ENCODE measurements at regions not wholly inside any gene's neighbourhood (a gene's known extent, or its start where the extent isn't known, plus 50 kb on each side); places are given as distances from the start of the nearest gene placed in this dataset.
"Not testable (repeated sequence)": the region's sequence is repeated elsewhere in the genome, so short reads cannot be mapped to it uniquely, and the experiment has no call there.

- Mint-ChIP-seq H3K27me3 (no peaks in the 10 kb centered on the region), H3K9me3 (peaks cover 2% of the 10 kb centered on the region), H3K36me3 (ENCODE audit: low read depth) (no peaks in the 10 kb centered on the region), H3K27ac (no peak overlapping the region), H3K4me3 (no peak overlapping the region), H3K4me1 (no peaks in the 10 kb centered on the region)
- ChIA-PET CTCF (no interaction called here), POLR2A (no interaction called here)
- DNase-seq: no peak
These were observed 929.5 kb upstream of the C9orf72 start for GRCh38 chr9:28502741-28503140.

- Mint-ChIP-seq H3K36me3 (ENCODE audit: low read depth) (no peaks in the 10 kb centered on the region), H3K27ac (no peak overlapping the region), H3K27me3 (no peaks in the 10 kb centered on the region), H3K4me1 (no peaks in the 10 kb centered on the region), H3K9me3 (peaks cover 2% of the 10 kb centered on the region), H3K4me3 (no peak overlapping the region)
- no peak for DNase-seq
- CTCF ChIA-PET: no interaction called here
- POLR2A ChIA-PET: no interaction called here
These were observed 930.3 kb upstream of the C9orf72 start for GRCh38 chr9:28503573-28503972.

- POLR2A ChIA-PET: no interaction called here
- no peaks in the 10 kb centered on the region for H3K27me3 Mint-ChIP-seq
- H3K36me3 Mint-ChIP-seq (ENCODE audit: low read depth): no peaks in the 10 kb centered on the region
- H3K4me3 Mint-ChIP-seq: no peak overlapping the region
- CTCF ChIA-PET: no interaction called here
- DNase-seq: no peak
- H3K9me3 Mint-ChIP-seq: no peaks in the 10 kb centered on the region
- H3K27ac Mint-ChIP-seq: no peak overlapping the region
- H3K4me1 Mint-ChIP-seq: no peaks in the 10 kb centered on the region
These were observed 945.2 kb upstream of the C9orf72 start for GRCh38 chr9:28518439-28518838.

GRCh38 chr9:28524309-28524708 is 951.0 kb upstream of the C9orf72 start:
- DNase-seq; H3K9me3 Mint-ChIP-seq; POLR2A ChIA-PET; H3K27ac Mint-ChIP-seq; H3K27me3 Mint-ChIP-seq; H3K4me3 Mint-ChIP-seq; H3K36me3 Mint-ChIP-seq (ENCODE audit: low read depth); CTCF ChIA-PET; H3K4me1 Mint-ChIP-seq: not testable (repeated sequence)

- DNase-seq: no peak
- no peaks in the 10 kb centered on the region for H3K36me3 Mint-ChIP-seq (ENCODE audit: low read depth)
- H3K9me3 Mint-ChIP-seq: peaks cover 4% of the 10 kb centered on the region
- no peak overlapping the region for H3K27ac Mint-ChIP-seq
- H3K4me1 Mint-ChIP-seq: no peaks in the 10 kb centered on the region
- H3K27me3 Mint-ChIP-seq: no peaks in the 10 kb centered on the region
- H3K4me3 Mint-ChIP-seq: no peak overlapping the region
- POLR2A ChIA-PET: no interaction called here
- CTCF ChIA-PET: no interaction called here
These were observed 954.8 kb upstream of the C9orf72 start for GRCh38 chr9:28528049-28528448.

GRCh38 chr9:28538132-28538531 is 964.9 kb upstream of the C9orf72 start:
- H3K4me1 Mint-ChIP-seq: no peaks in the 10 kb centered on the region
- H3K36me3 Mint-ChIP-seq (ENCODE audit: low read depth): no peaks in the 10 kb centered on the region
- H3K4me3 Mint-ChIP-seq: no peak overlapping the region
- no peak overlapping the region for H3K27ac Mint-ChIP-seq
- H3K27me3 Mint-ChIP-seq: no peaks in the 10 kb centered on the region
- ChIA-PET CTCF (no interaction called here), POLR2A (no interaction called here)
- no peak for DNase-seq
- H3K9me3 Mint-ChIP-seq: no peaks in the 10 kb centered on the region

- H3K4me3 Mint-ChIP-seq: no peak overlapping the region
- no peaks in the 10 kb centered on the region for H3K9me3 Mint-ChIP-seq
- no peak overlapping the region for H3K27ac Mint-ChIP-seq
- H3K27me3 Mint-ChIP-seq: no peaks in the 10 kb centered on the region
- DNase-seq: no peak
- ChIA-PET CTCF (no interaction called here), POLR2A (no interaction called here)
- no peaks in the 10 kb centered on the region for H3K36me3 Mint-ChIP-seq (ENCODE audit: low read depth)
- H3K4me1 Mint-ChIP-seq: no peaks in the 10 kb centered on the region
These were observed 966.3 kb upstream of the C9orf72 start for GRCh38 chr9:28539434-28540070.

- H3K4me1 Mint-ChIP-seq: no peaks in the 10 kb centered on the region
- no peaks in the 10 kb centered on the region for H3K27me3 Mint-ChIP-seq
- no peaks in the 10 kb centered on the region for H3K36me3 Mint-ChIP-seq (ENCODE audit: low read depth)
- H3K4me3 Mint-ChIP-seq: no peak overlapping the region
- DNase-seq: no peak
- no peak overlapping the region for H3K27ac Mint-ChIP-seq
- H3K9me3 Mint-ChIP-seq: no peaks in the 10 kb centered on the region
- ChIA-PET CTCF (no interaction called here), POLR2A (no interaction called here)
These were observed 969.6 kb upstream of the C9orf72 start for GRCh38 chr9:28542928-28543327.

GRCh38 chr9:28547527-28547926 is 974.2 kb upstream of the C9orf72 start:
- Mint-ChIP-seq H3K9me3 (no peaks in the 10 kb centered on the region), H3K36me3 (ENCODE audit: low read depth) (no peaks in the 10 kb centered on the region), H3K27me3 (no peaks in the 10 kb centered on the region), H3K4me1 (no peaks in the 10 kb centered on the region), H3K27ac (no peak overlapping the region), H3K4me3 (no peak overlapping the region)
- DNase-seq: no peak
- CTCF ChIA-PET: no interaction called here
- POLR2A ChIA-PET: no interaction called here

- DNase-seq: no peak
- H3K4me3 Mint-ChIP-seq: no peak overlapping the region
- no peak overlapping the region for H3K27ac Mint-ChIP-seq
- no peaks in the 10 kb centered on the region for H3K9me3 Mint-ChIP-seq
- H3K4me1 Mint-ChIP-seq: no peaks in the 10 kb centered on the region
- H3K36me3 Mint-ChIP-seq (ENCODE audit: low read depth): no peaks in the 10 kb centered on the region
- CTCF ChIA-PET: no interaction called here
- no peaks in the 10 kb centered on the region for H3K27me3 Mint-ChIP-seq
- POLR2A ChIA-PET: no interaction called here
These were observed 990.1 kb upstream of the C9orf72 start for GRCh38 chr9:28563291-28563934.

GRCh38 chr9:28583832-28584231 is 1010.6 kb upstream of the C9orf72 start:
- Mint-ChIP-seq H3K9me3 (peaks cover 6% of the 10 kb centered on the region), H3K27ac (no peak overlapping the region), H3K4me1 (no peaks in the 10 kb centered on the region), H3K36me3 (ENCODE audit: low read depth) (no peaks in the 10 kb centered on the region), H3K4me3 (no peak overlapping the region), H3K27me3 (no peaks in the 10 kb centered on the region)
- CTCF ChIA-PET: no interaction called here
- POLR2A ChIA-PET: no interaction called here
- DNase-seq: no peak

- H3K4me1 Mint-ChIP-seq: no peaks in the 10 kb centered on the region
- no peak overlapping the region for H3K4me3 Mint-ChIP-seq
- H3K27me3 Mint-ChIP-seq: no peaks in the 10 kb centered on the region
- no peak overlapping the region for H3K27ac Mint-ChIP-seq
- POLR2A ChIA-PET: no interaction called here
- H3K9me3 Mint-ChIP-seq: peaks cover 6% of the 10 kb centered on the region
- no peak for DNase-seq
- no peaks in the 10 kb centered on the region for H3K36me3 Mint-ChIP-seq (ENCODE audit: low read depth)
- CTCF ChIA-PET: no interaction called here
These were observed 1011.3 kb upstream of the C9orf72 start for GRCh38 chr9:28584542-28584941.

GRCh38 chr9:28587052-28587451 is 1013.8 kb upstream of the C9orf72 start:
- POLR2A ChIA-PET: no interaction called here
- H3K9me3 Mint-ChIP-seq: peaks cover 6% of the 10 kb centered on the region
- H3K36me3 Mint-ChIP-seq (ENCODE audit: low read depth): no peaks in the 10 kb centered on the region
- DNase-seq: no peak
- H3K4me1 Mint-ChIP-seq: no peaks in the 10 kb centered on the region
- H3K27ac Mint-ChIP-seq: no peak overlapping the region
- H3K4me3 Mint-ChIP-seq: no peak overlapping the region
- no peaks in the 10 kb centered on the region for H3K27me3 Mint-ChIP-seq
- CTCF ChIA-PET: no interaction called here

GRCh38 chr9:28598408-28598807 is 1025.1 kb upstream of the C9orf72 start:
- POLR2A ChIA-PET: no interaction called here
- Mint-ChIP-seq H3K4me1 (no peaks in the 10 kb centered on the region), H3K4me3 (no peak overlapping the region), H3K9me3 (peaks cover under 1% of the 10 kb centered on the region), H3K27me3 (no peaks in the 10 kb centered on the region), H3K27ac (no peak overlapping the region), H3K36me3 (ENCODE audit: low read depth) (no peaks in the 10 kb centered on the region)
- no peak for DNase-seq
- CTCF ChIA-PET: interaction anchor here (0.9 kb wide), 1 partner anchor 174 kb away, joined by 3 read pairs; no protein-coding TSS in a partner anchor

Data from activated CD4-positive, alpha-beta memory T cell treated with anti-CD3 and anti-CD28 coated beads, Interleukin-2, amount 10 ng/mL, durations not matched to agents 7 days and 5 days (primary cell).